HCT116 (cell line): ENCODE measurements at regions not wholly inside any gene's neighbourhood (a gene's known extent, or its start where the extent isn't known, plus 50 kb on each side); places are given as distances from the start of the nearest gene placed in this dataset.

ENCODE experiments used
- ATAC-seq: fragments of 200-7000 bp; cut with Tn5 transposase; 2 replicates; pipeline ENCODE4 v1.9.1; 2020; ENCODE audit warnings: mild to moderate bottlenecking, moderate library complexity
- BruUV-seq: library from RNA; stranded (reverse); fragments of 400-500 nt; replicated peaks from 2 replicates; lab custom pipeline; 2021; lab: Mats Ljungman, UMichigan
- CTCF ChIA-PET: fragments of 300-600 bp; sonication (Branson Sonifier 250); formaldehyde crosslinking; loops from one replicate; lab custom pipeline; 2021; ENCODE audit warnings: antibody characterized with exemption; lab: Charles Lee
- POLR2A ChIA-PET: fragments of 300-600, 350-600 bp; sonication (Branson Sonifier 250); formaldehyde crosslinking; loops from one replicate; lab custom pipeline; 2021; ENCODE audit warnings: antibody characterized with exemption; lab: Charles Lee
- RAD21 ChIA-PET, 2 experiments: fragments of 300-600 bp; sonication (Branson Sonifier 250); formaldehyde crosslinking; loops; one replicate each; lab custom pipeline; 2023; ENCODE audit warnings: low total read pairs in 2 of 2; ENCODE audit not compliant: uncharacterized antibody in 2 of 2, unreplicated experiment in 2 of 2, low non-redundant PET in 1 of 2; lab: Charles Lee
- DNase-seq: peaks from one replicate; pipeline ENCODE4 v3.0.0-alpha.2; 2010; ENCODE audit warnings: low read depth, low spot score
- H2AFZ ChIP-seq: fragments of 200-600 bp; shearing (Covaris generic), sonication (generic); 2 replicates; pipeline ENCODE4 v1.6.1; 2017; ENCODE audit warnings: low read depth, mixed run types, mixed read lengths, antibody characterized with exemption, low read length; ENCODE audit not compliant: poor library complexity, severe bottlenecking
- H3K27ac ChIP-seq: 2 replicates; pipeline ENCODE4 v1.5.1; 2012; ENCODE audit warnings: low read depth, low read length
- H3K27me3 ChIP-seq: fragments of 200-600 bp; sonication (generic); 2 replicates; pipeline ENCODE4 v1.6.1; 2016; ENCODE audit warnings: mixed run types, low read length, mixed read lengths; ENCODE audit not compliant: insufficient read depth
- H3K36me3 ChIP-seq, 2 experiments: fragments of 200-500 bp in 1 of 2; fragments of 200-600 bp in 1 of 2; sonication (Bioruptor generic) in 1 of 2; sonication (generic) in 1 of 2; 2 replicates each; pipeline versions ENCODE4 v1.5.1 to v1.6.1; 2014 to 2016; ENCODE audit warnings: low read length in 2 of 2, inconsistent platforms in 1 of 2, mixed read lengths in 1 of 2, mixed run types in 1 of 2; ENCODE audit not compliant: insufficient read depth in 2 of 2, control insufficient read depth in 1 of 2
- H3K4me1 ChIP-seq, 2 experiments: fragments of 200-600 bp in 1 of 2; sonication (generic) in 1 of 2; 2 replicates each; pipeline versions ENCODE4 v1.5.1 to v1.6.1; 2012 to 2017; ENCODE audit warnings: low read length in 2 of 2, inconsistent platforms in 1 of 2, mild to moderate bottlenecking in 1 of 2, mixed read lengths in 1 of 2, mixed run types in 1 of 2, moderate library complexity in 1 of 2; ENCODE audit not compliant: insufficient read depth in 2 of 2, control insufficient read depth in 1 of 2
- H3K4me2 ChIP-seq: fragments of 200-600 bp; sonication (generic); 2 replicates; pipeline ENCODE4 v1.6.1; 2017; ENCODE audit warnings: mixed run types, low read length, mixed read lengths
- H3K4me3 ChIP-seq, 2 experiments: fragments of 200-600 bp in 1 of 2; sonication (generic) in 1 of 2; replicated peaks in 1 of 2; 2 replicates each; pipeline ENCODE4 v1.5.1; 2011 to 2016; ENCODE audit warnings: low read length in 2 of 2, control low read depth in 1 of 2, low read depth in 1 of 2, mild to moderate bottlenecking in 1 of 2, mixed read lengths in 1 of 2, mixed run types in 1 of 2
- H3K79me2 ChIP-seq: fragments of 200-600 bp; sonication (generic); 2 replicates; pipeline ENCODE4 v1.6.1; 2017; ENCODE audit warnings: mild to moderate bottlenecking, mixed run types, low read length, moderate library complexity, mixed read lengths; ENCODE audit not compliant: insufficient read depth
- H3K9ac ChIP-seq: fragments of 200-600 bp; sonication (generic); 2 replicates; pipeline ENCODE4 v1.6.1; 2016; ENCODE audit warnings: low read length, mixed read lengths
- H3K9me2 ChIP-seq: fragments of 200-600 bp; sonication (generic), shearing (Covaris generic); 2 replicates; pipeline ENCODE4 v1.6.1; 2017; ENCODE audit warnings: mixed run types, mild to moderate bottlenecking, moderate library complexity; ENCODE audit not compliant: insufficient read depth
- H3K9me3 ChIP-seq, 2 experiments: fragments of 200-500 bp in 1 of 2; fragments of 200-600 bp in 1 of 2; sonication (Bioruptor generic) in 1 of 2; sonication (generic) in 1 of 2; 2 replicates each; pipeline ENCODE4 v1.6.1; 2014 to 2017; ENCODE audit warnings: low read length in 2 of 2, mixed read lengths in 2 of 2, inconsistent platforms in 1 of 2, low read depth in 1 of 2, mild to moderate bottlenecking in 1 of 2, mixed run types in 1 of 2, moderate library complexity in 1 of 2; ENCODE audit not compliant: control insufficient read depth in 1 of 2, insufficient read depth in 1 of 2
- H4K20me1 ChIP-seq: fragments of 200-600 bp; sonication (generic), shearing (Covaris generic); 2 replicates; pipeline ENCODE4 v1.6.1; 2017; ENCODE audit warnings: mixed run types, mild to moderate bottlenecking, moderate library complexity; ENCODE audit not compliant: insufficient read depth
- CBX3 ChIP-seq: IDR thresholded peaks from 2 replicates; pipeline ENCODE4 v1.6.1; 2012; ENCODE audit warnings: low read depth
- CEBPB ChIP-seq: IDR thresholded peaks from 2 replicates; pipeline ENCODE4 v1.6.1; 2012; ENCODE audit warnings: low read depth
- FOSL1 ChIP-seq: IDR thresholded peaks from 2 replicates; pipeline ENCODE4 v1.6.1; 2012; ENCODE audit warnings: low read depth
- JUND ChIP-seq: IDR thresholded peaks from 2 replicates; pipeline ENCODE4 v1.6.1; 2012
- POLR2A ChIP-seq: IDR thresholded peaks from 2 replicates; pipeline ENCODE4 v1.7.0; 2011; ENCODE audit warnings: borderline replicate concordance; ENCODE audit not compliant: insufficient read depth, insufficient read length; ENCODE audit errors: extremely low read depth
- RAD21 ChIP-seq: IDR thresholded peaks from 2 replicates; pipeline ENCODE4 v1.6.1; 2012; ENCODE audit warnings: low read depth, mild to moderate bottlenecking
- SIN3A ChIP-seq: IDR thresholded peaks from 2 replicates; pipeline ENCODE4 v1.6.1; 2012; ENCODE audit warnings: low read depth
- SP1 ChIP-seq: IDR thresholded peaks from 2 replicates; pipeline ENCODE4 v1.6.1; 2012; ENCODE audit warnings: low read depth
- SRF ChIP-seq: IDR thresholded peaks from 2 replicates; pipeline ENCODE4 v1.6.1; 2012; ENCODE audit warnings: low read depth
- TCF7L2 ChIP-seq: IDR thresholded peaks from 2 replicates; pipeline ENCODE4 v1.7.0; 2011; ENCODE audit warnings: borderline replicate concordance, inconsistent platforms; ENCODE audit not compliant: insufficient read depth, insufficient read length; ENCODE audit errors: extremely low read depth
- YY1 ChIP-seq: IDR thresholded peaks from 2 replicates; pipeline ENCODE4 v1.6.1; 2011; ENCODE audit warnings: low read length, low read depth, moderate library complexity, mild to moderate bottlenecking; ENCODE audit not compliant: insufficient replicate concordance; ENCODE audit errors: extremely low read depth
- intact Hi-C: fragments of 100-400 bp; cut with micrococcal nuclease; formaldehyde crosslinking; loops from 2 replicates; pipeline ENCODE4 v1.10.0; 2022
- TF ChIP-seq, protein P1 (sequence below): IDR thresholded peaks from 2 replicates; pipeline ENCODE4 v1.6.1; 2011; ENCODE audit warnings: mild to moderate bottlenecking, low read length, moderate library complexity; ENCODE audit not compliant: insufficient replicate concordance; ENCODE audit errors: extremely low read depth
- TF ChIP-seq, protein P2 (sequence below): IDR thresholded peaks from 2 replicates; pipeline ENCODE4 v1.6.1; 2012; ENCODE audit warnings: low read depth
- TF ChIP-seq, protein P3 (sequence below): IDR thresholded peaks from 2 replicates; pipeline ENCODE4 v1.6.1; 2012

DNA sequence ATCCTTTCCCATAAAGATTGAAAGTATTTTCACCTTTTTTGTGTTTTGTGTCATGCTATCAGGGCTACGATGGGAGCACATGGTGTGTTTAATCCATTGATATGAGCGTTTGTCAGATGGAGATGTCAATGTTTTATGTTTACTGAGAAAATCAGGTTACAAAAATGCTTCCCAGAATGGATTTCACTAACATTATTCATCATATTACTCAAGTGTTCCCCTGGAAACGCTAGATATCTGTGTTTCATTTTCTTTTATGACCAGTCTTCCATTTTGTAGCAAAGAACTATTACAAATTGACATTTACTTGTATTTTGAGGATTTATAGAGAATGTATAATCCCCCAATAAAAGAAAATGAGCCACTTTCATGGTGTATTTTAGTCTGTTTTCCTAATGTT, 293.5 kb upstream of the AKR1E2 start:
- no peak for TF ChIP-seq SRF
- TF ChIP-seq SP1 = no peak
- TF ChIP-seq, protein P1, sequence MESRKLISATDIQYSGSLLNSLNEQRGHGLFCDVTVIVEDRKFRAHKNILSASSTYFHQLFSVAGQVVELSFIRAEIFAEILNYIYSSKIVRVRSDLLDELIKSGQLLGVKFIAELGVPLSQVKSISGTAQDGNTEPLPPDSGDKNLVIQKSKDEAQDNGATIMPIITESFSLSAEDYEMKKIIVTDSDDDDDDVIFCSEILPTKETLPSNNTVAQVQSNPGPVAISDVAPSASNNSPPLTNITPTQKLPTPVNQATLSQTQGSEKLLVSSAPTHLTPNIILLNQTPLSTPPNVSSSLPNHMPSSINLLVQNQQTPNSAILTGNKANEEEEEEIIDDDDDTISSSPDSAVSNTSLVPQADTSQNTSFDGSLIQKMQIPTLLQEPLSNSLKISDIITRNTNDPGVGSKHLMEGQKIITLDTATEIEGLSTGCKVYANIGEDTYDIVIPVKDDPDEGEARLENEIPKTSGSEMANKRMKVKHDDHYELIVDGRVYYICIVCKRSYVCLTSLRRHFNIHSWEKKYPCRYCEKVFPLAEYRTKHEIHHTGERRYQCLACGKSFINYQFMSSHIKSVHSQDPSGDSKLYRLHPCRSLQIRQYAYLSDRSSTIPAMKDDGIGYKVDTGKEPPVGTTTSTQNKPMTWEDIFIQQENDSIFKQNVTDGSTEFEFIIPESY = no peak
- TF ChIP-seq POLR2A = no peak
- no peak for TF ChIP-seq YY1
- no peak for TF ChIP-seq RAD21
- TF ChIP-seq CEBPB = no peak
- TF ChIP-seq JUND = no peak
- TF ChIP-seq CBX3 = no peak
- no peak for TF ChIP-seq SIN3A
- TF ChIP-seq, protein P2, sequence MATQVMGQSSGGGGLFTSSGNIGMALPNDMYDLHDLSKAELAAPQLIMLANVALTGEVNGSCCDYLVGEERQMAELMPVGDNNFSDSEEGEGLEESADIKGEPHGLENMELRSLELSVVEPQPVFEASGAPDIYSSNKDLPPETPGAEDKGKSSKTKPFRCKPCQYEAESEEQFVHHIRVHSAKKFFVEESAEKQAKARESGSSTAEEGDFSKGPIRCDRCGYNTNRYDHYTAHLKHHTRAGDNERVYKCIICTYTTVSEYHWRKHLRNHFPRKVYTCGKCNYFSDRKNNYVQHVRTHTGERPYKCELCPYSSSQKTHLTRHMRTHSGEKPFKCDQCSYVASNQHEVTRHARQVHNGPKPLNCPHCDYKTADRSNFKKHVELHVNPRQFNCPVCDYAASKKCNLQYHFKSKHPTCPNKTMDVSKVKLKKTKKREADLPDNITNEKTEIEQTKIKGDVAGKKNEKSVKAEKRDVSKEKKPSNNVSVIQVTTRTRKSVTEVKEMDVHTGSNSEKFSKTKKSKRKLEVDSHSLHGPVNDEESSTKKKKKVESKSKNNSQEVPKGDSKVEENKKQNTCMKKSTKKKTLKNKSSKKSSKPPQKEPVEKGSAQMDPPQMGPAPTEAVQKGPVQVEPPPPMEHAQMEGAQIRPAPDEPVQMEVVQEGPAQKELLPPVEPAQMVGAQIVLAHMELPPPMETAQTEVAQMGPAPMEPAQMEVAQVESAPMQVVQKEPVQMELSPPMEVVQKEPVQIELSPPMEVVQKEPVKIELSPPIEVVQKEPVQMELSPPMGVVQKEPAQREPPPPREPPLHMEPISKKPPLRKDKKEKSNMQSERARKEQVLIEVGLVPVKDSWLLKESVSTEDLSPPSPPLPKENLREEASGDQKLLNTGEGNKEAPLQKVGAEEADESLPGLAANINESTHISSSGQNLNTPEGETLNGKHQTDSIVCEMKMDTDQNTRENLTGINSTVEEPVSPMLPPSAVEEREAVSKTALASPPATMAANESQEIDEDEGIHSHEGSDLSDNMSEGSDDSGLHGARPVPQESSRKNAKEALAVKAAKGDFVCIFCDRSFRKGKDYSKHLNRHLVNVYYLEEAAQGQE = no peak
- TF ChIP-seq TCF7L2 = no peak
- TF ChIP-seq, protein P3, sequence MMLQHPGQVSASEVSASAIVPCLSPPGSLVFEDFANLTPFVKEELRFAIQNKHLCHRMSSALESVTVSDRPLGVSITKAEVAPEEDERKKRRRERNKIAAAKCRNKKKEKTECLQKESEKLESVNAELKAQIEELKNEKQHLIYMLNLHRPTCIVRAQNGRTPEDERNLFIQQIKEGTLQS = no peak
- no peak for TF ChIP-seq FOSL1
- H2AFZ ChIP-seq = peak overlapping the region; percentile 38
- DNase-seq (no peak), ATAC-seq (no peak)
- H3K79me2 ChIP-seq = no peaks in the 10 kb centered on the region
- H3K27ac ChIP-seq = no peak overlapping the region
- no peak overlapping the region for H3K9ac ChIP-seq
- RAD21 ChIA-PET = no interaction called here
- intact Hi-C loops = no loop called here
- H3K4me2 ChIP-seq = no peak overlapping the region
- no peaks in the 10 kb centered on the region for H3K27me3 ChIP-seq
- CTCF ChIA-PET = no interaction called here
- no peaks in the 10 kb centered on the region for H3K36me3 ChIP-seq
- BruUV-seq = no TSS peak
- H3K9me3 ChIP-seq = no peaks in the 10 kb centered on the region
- H3K4me1 ChIP-seq = peaks cover 0 to 4% of the 10 kb centered on the region in 2 experiments; a peak in 1 of 4 replicates
- no peak overlapping the region for H3K4me3 ChIP-seq
- POLR2A ChIA-PET = no interaction called here
- no peaks in the 10 kb centered on the region for H4K20me1 ChIP-seq
- no peaks in the 10 kb centered on the region for H3K9me2 ChIP-seq
